HFFc6 (cell line): ENCODE measurements at regions not wholly inside any gene's neighbourhood (a gene's known extent, or its start where the extent isn't known, plus 50 kb on each side); places are given as distances from the start of the nearest gene placed in this dataset.

Experiments used
- DNase-seq: peaks from one replicate; pipeline ENCODE4 v3.0.0-alpha.2; 2018
- H3K27ac Mint-ChIP-seq: 2 replicates; pipeline ENCODE4 v1.8.0; 2020; ENCODE audit warnings: mild to moderate bottlenecking, mixed read lengths
- H3K27me3 Mint-ChIP-seq: 2 replicates; pipeline ENCODE4 v1.8.0; 2021; ENCODE audit warnings: mild to moderate bottlenecking, moderate library complexity, mixed read lengths; ENCODE audit not compliant: insufficient read depth
- H3K36me3 Mint-ChIP-seq: 2 replicates; pipeline ENCODE4 v1.8.0; 2021; ENCODE audit warnings: low read depth, mixed read lengths
- H3K4me1 Mint-ChIP-seq: 2 replicates; pipeline ENCODE4 v1.8.0; 2020; ENCODE audit warnings: low read depth, mixed read lengths
- H3K4me3 Mint-ChIP-seq: 2 replicates; pipeline ENCODE4 v1.8.0; 2020; ENCODE audit warnings: mild to moderate bottlenecking, moderate library complexity, mixed read lengths
- H3K9me3 Mint-ChIP-seq: 2 replicates; pipeline ENCODE4 v1.8.0; 2020; ENCODE audit warnings: mild to moderate bottlenecking, mixed read lengths
- CTCF ChIP-seq: fragments of 200-600 bp; sonication (generic); IDR thresholded peaks from 2 replicates; pipeline ENCODE4 v1.5.0; 2021; ENCODE audit warnings: antibody characterized with exemption, mild to moderate bottlenecking

GRCh38 chr20:12592756-12593155 is 416.0 kb upstream of the SPTLC3 start:
- H3K4me3 Mint-ChIP-seq, result no peak overlapping the region
- peaks cover 53% of the 10 kb centered on the region for H3K9me3 Mint-ChIP-seq
- no peak overlapping the region for H3K27ac Mint-ChIP-seq
- no peak for TF ChIP-seq CTCF
- DNase-seq, result no peak
- no peaks in the 10 kb centered on the region for H3K27me3 Mint-ChIP-seq
- no peaks in the 10 kb centered on the region for H3K4me1 Mint-ChIP-seq
- H3K36me3 Mint-ChIP-seq, result 0 out of 2 replicates have a peak, but pooled peaks cover 4% of the 10 kb centered on the region

- no peak for TF ChIP-seq CTCF
- no peak overlapping the region for H3K27ac Mint-ChIP-seq
- no peaks in the 10 kb centered on the region for H3K4me1 Mint-ChIP-seq
- peaks cover 54% of the 10 kb centered on the region for H3K9me3 Mint-ChIP-seq
- H3K36me3 Mint-ChIP-seq, result 0 out of 2 replicates have a peak, but pooled peaks cover 4% of the 10 kb centered on the region
- no peak for DNase-seq
- H3K27me3 Mint-ChIP-seq, result no peaks in the 10 kb centered on the region
- H3K4me3 Mint-ChIP-seq, result no peak overlapping the region
Observed at GRCh38 chr20:12593342-12593873, 415.4 kb upstream of the SPTLC3 start.

GRCh38 chr20:12594410-12595088 is 414.2 kb upstream of the SPTLC3 start:
- H3K9me3 Mint-ChIP-seq, result peaks cover 56% of the 10 kb centered on the region
- no peak for TF ChIP-seq CTCF
- H3K27ac Mint-ChIP-seq, result no peak overlapping the region
- 0 out of 2 replicates have a peak, but pooled peaks cover 4% of the 10 kb centered on the region for H3K36me3 Mint-ChIP-seq
- H3K4me3 Mint-ChIP-seq, result no peak overlapping the region
- no peaks in the 10 kb centered on the region for H3K27me3 Mint-ChIP-seq
- no peaks in the 10 kb centered on the region for H3K4me1 Mint-ChIP-seq
- DNase-seq, result no peak

GRCh38 chr20:12595841-12596240 is 412.9 kb upstream of the SPTLC3 start:
- no peaks in the 10 kb centered on the region for H3K4me1 Mint-ChIP-seq
- no peak for TF ChIP-seq CTCF
- peaks cover 51% of the 10 kb centered on the region for H3K9me3 Mint-ChIP-seq
- H3K36me3 Mint-ChIP-seq, result 0 out of 2 replicates have a peak, but pooled peaks cover 4% of the 10 kb centered on the region
- H3K27ac Mint-ChIP-seq, result no peak overlapping the region
- DNase-seq, result no peak
- no peaks in the 10 kb centered on the region for H3K27me3 Mint-ChIP-seq
- H3K4me3 Mint-ChIP-seq, result no peak overlapping the region

- peaks cover 44% of the 10 kb centered on the region for H3K9me3 Mint-ChIP-seq
- H3K36me3 Mint-ChIP-seq, result 0 out of 2 replicates have a peak, but pooled peaks cover 4% of the 10 kb centered on the region
- no peak overlapping the region for H3K4me3 Mint-ChIP-seq
- H3K27me3 Mint-ChIP-seq, result no peaks in the 10 kb centered on the region
- DNase-seq, result no peak
- H3K4me1 Mint-ChIP-seq, result no peaks in the 10 kb centered on the region
- TF ChIP-seq CTCF, result no peak
- H3K27ac Mint-ChIP-seq, result no peak overlapping the region
Observed at GRCh38 chr20:12596863-12597262, 411.9 kb upstream of the SPTLC3 start.
